H9 (cell line): ENCODE measurements at regions not wholly inside any gene's neighbourhood (a gene's known extent, or its start where the extent isn't known, plus 50 kb on each side); places are given as distances from the start of the nearest gene placed in this dataset.

Experiments
- DNase-seq: peaks from one replicate; pipeline ENCODE4 v3.0.0-alpha.2; 2017
- H2AFZ ChIP-seq: one replicate; pipeline ENCODE4 v1.6.1; 2013; ENCODE audit warnings: mild to moderate bottlenecking, low read length, control low read depth, moderate library complexity
- H2AK5ac ChIP-seq: 2 replicates; pipeline ENCODE4 v1.6.1; 2013; ENCODE audit warnings: low read length, control low read depth, mixed read lengths; ENCODE audit not compliant: insufficient read length
- H2BK120ac ChIP-seq: one replicate; pipeline ENCODE4 v1.6.1; 2013; ENCODE audit warnings: low read depth, mild to moderate bottlenecking, low read length, control low read depth, inconsistent platforms; ENCODE audit not compliant: poor library complexity, severe bottlenecking
- H2BK12ac ChIP-seq: 2 replicates; pipeline ENCODE4 v1.6.1; 2013; ENCODE audit warnings: low read length, control low read depth, mixed read lengths, low read depth; ENCODE audit not compliant: insufficient read length
- H2BK15ac ChIP-seq: 2 replicates; pipeline ENCODE4 v1.6.1; 2013; ENCODE audit warnings: low read depth, low read length, control low read depth
- H2BK20ac ChIP-seq: one replicate; pipeline ENCODE4 v1.6.1; 2013; ENCODE audit warnings: low read depth, mild to moderate bottlenecking, low read length, control low read depth, inconsistent platforms; ENCODE audit not compliant: poor library complexity, severe bottlenecking
- H2BK5ac ChIP-seq: 2 replicates; pipeline ENCODE4 v1.6.1; 2013; ENCODE audit warnings: low read length, control low read depth, mixed read lengths; ENCODE audit not compliant: insufficient read length
- H3K14ac ChIP-seq: 2 replicates; pipeline ENCODE4 v1.6.1; 2013; ENCODE audit warnings: low read length, control low read depth; ENCODE audit not compliant: insufficient read depth
- H3K18ac ChIP-seq: 2 replicates; pipeline ENCODE4 v1.6.1; 2013; ENCODE audit warnings: low read depth, mild to moderate bottlenecking, mixed read lengths, low read length, control low read depth; ENCODE audit not compliant: insufficient read length
- H3K23ac ChIP-seq: 2 replicates; pipeline ENCODE4 v1.6.1; 2013; ENCODE audit warnings: low read length, control low read depth, mixed read lengths, low read depth; ENCODE audit not compliant: insufficient read length
- H3K23me2 ChIP-seq: 2 replicates; pipeline ENCODE4 v1.6.1; 2013; ENCODE audit warnings: low read depth, mild to moderate bottlenecking, mixed read lengths, low read length, control low read depth; ENCODE audit not compliant: insufficient read length, poor library complexity, severe bottlenecking
- H3K27ac ChIP-seq: 2 replicates; pipeline ENCODE4 v1.5.1; 2013; ENCODE audit warnings: low read length, control low read depth, mixed read lengths, low read depth; ENCODE audit not compliant: insufficient read length
- H3K27me3 ChIP-seq: 2 replicates; pipeline ENCODE4 v1.6.1; 2013; ENCODE audit warnings: low read length, control low read depth, inconsistent platforms; ENCODE audit not compliant: insufficient read depth
- H3K4ac ChIP-seq: 2 replicates; pipeline ENCODE4 v1.6.1; 2013; ENCODE audit warnings: low read depth, mild to moderate bottlenecking, control low read depth, inconsistent platforms, low read length, moderate library complexity
- H3K4me1 ChIP-seq: 2 replicates; pipeline ENCODE4 v1.6.1; 2013; ENCODE audit warnings: low read length, control low read depth, inconsistent platforms; ENCODE audit not compliant: insufficient read depth
- H3K4me2 ChIP-seq: 2 replicates; pipeline ENCODE4 v1.6.1; 2013; ENCODE audit warnings: low read length, control low read depth, mixed read lengths; ENCODE audit not compliant: insufficient read length, insufficient read depth
- H3K56ac ChIP-seq: 2 replicates; pipeline ENCODE4 v1.6.1; 2013; ENCODE audit warnings: low read depth, mild to moderate bottlenecking, mixed read lengths, low read length, control low read depth; ENCODE audit not compliant: insufficient read length
- H3K79me1 ChIP-seq: 2 replicates; pipeline ENCODE4 v1.6.1; 2013; ENCODE audit warnings: low read depth, mild to moderate bottlenecking, moderate library complexity, low read length, control low read depth, inconsistent platforms; ENCODE audit not compliant: insufficient read depth, poor library complexity, severe bottlenecking
- H3K79me2 ChIP-seq: 2 replicates; pipeline ENCODE4 v1.6.1; 2013; ENCODE audit warnings: low read length, control low read depth, inconsistent platforms; ENCODE audit not compliant: insufficient read depth
- H3K9ac ChIP-seq: 2 replicates; pipeline ENCODE4 v1.6.1; 2013; ENCODE audit warnings: low read length, control low read depth, mixed read lengths; ENCODE audit not compliant: insufficient read length; ENCODE audit errors: extremely low read depth
- H3K9me3 ChIP-seq: one replicate; pipeline ENCODE4 v1.6.1; 2013; ENCODE audit warnings: low read depth, low read length, inconsistent platforms; ENCODE audit not compliant: control insufficient read depth
- H3T11ph ChIP-seq: one replicate; pipeline ENCODE4 v1.6.1; 2013; ENCODE audit warnings: mild to moderate bottlenecking, low read length, control low read depth, inconsistent platforms
- H4K20me1 ChIP-seq: one replicate; pipeline ENCODE4 v1.6.1; 2013; ENCODE audit not compliant: control insufficient read depth, insufficient read length, insufficient read depth
- H4K5ac ChIP-seq: 2 replicates; pipeline ENCODE4 v1.6.1; 2013; ENCODE audit warnings: low read depth, mild to moderate bottlenecking, mixed read lengths, low read length, control low read depth; ENCODE audit not compliant: insufficient read length
- H4K8ac ChIP-seq: replicated peaks from 2 replicates; pipeline ENCODE4 v1.6.1; 2013; ENCODE audit warnings: low read length, control low read depth, mixed read lengths, low read depth; ENCODE audit not compliant: insufficient read length
- H4K91ac ChIP-seq: 2 replicates; pipeline ENCODE4 v1.6.1; 2013; ENCODE audit warnings: low read depth, mild to moderate bottlenecking, moderate library complexity, mixed read lengths, low read length, control low read depth; ENCODE audit not compliant: insufficient read length
- H3K27ac Mint-ChIP-seq, 3 experiments: 2 replicates in 2 of 3; 3 replicates in 1 of 3; pipeline ENCODE4 v1.8.0; 2020 to 2021; ENCODE audit warnings: mixed read lengths in 3 of 3, mild to moderate bottlenecking in 1 of 3, moderate library complexity in 1 of 3
- H3K27me3 Mint-ChIP-seq: 2 replicates; pipeline ENCODE4 v1.8.0; 2021; ENCODE audit warnings: low read depth, mild to moderate bottlenecking, moderate library complexity, mixed read lengths
- H3K36me3 Mint-ChIP-seq, 3 experiments: 2 replicates in 2 of 3; 3 replicates in 1 of 3; pipeline ENCODE4 v1.8.0; 2020 to 2021; ENCODE audit warnings: low read depth in 3 of 3, mixed read lengths in 3 of 3; ENCODE audit not compliant: insufficient read depth in 1 of 3
- H3K4me1 Mint-ChIP-seq, 2 experiments: 2 replicates each; pipeline ENCODE4 v1.8.0; 2020; ENCODE audit warnings: mixed read lengths in 2 of 2
- H3K4me3 Mint-ChIP-seq, 2 experiments: 2 replicates in 1 of 2; 3 replicates in 1 of 2; pipeline ENCODE4 v1.8.0; 2020 to 2021; ENCODE audit warnings: mild to moderate bottlenecking in 2 of 2, mixed read lengths in 2 of 2, moderate library complexity in 1 of 2
- H3K9me3 Mint-ChIP-seq, 2 experiments: 2 replicates in 1 of 2; 3 replicates in 1 of 2; pipeline ENCODE4 v1.8.0; 2020; ENCODE audit warnings: mild to moderate bottlenecking in 2 of 2, mixed read lengths in 2 of 2, moderate library complexity in 1 of 2
- CTCF ChIP-seq: fragments of 200-600 bp; sonication (generic); conservative IDR thresholded peaks from 3 replicates; pipeline ENCODE4 v1.8.0; 2021; ENCODE audit warnings: antibody characterized with exemption, mild to moderate bottlenecking
- WGBS: extraction: QIAGEN DNeasy Blood & Tissue Kit; methylation state at CpG from one replicate; pipeline ENCODE4 v1.1.7; 2013; ENCODE audit warnings: missing lambda C conversion rate, low lambda C conversion rate, mixed read lengths; ENCODE audit not compliant: insufficient read length; ENCODE audit errors: extremely low coverage; 5-methylcytosine and 5-hydroxymethylcytosine counted together

- Histone ChIP-seq H3K23me2 (no peaks in the 10 kb centered on the region), H3K27ac (no peak overlapping the region), H4K20me1 (no peaks in the 10 kb centered on the region), H3T11ph (no peak overlapping the region), H2AK5ac (no peak overlapping the region), H3K23ac (no peak overlapping the region), H3K79me2 (no peaks in the 10 kb centered on the region), H3K79me1 (no peaks in the 10 kb centered on the region), H3K18ac (no peak overlapping the region), H2BK15ac (no peak overlapping the region), H3K4me2 (no peak overlapping the region), H2AFZ (no peak overlapping the region), H3K27me3 (no peaks in the 10 kb centered on the region), H4K91ac (no peak overlapping the region), H4K5ac (no peak overlapping the region), H3K4me1 (no peaks in the 10 kb centered on the region), H4K8ac (no peak overlapping the region), H3K56ac (no peak overlapping the region), H2BK120ac (no peak overlapping the region), H3K4ac (no peak overlapping the region), H3K14ac (no peak overlapping the region), H3K9me3 (no peaks in the 10 kb centered on the region), H3K9ac (no peak overlapping the region), H2BK12ac (no peak overlapping the region), H2BK5ac (no peak overlapping the region), H2BK20ac (no peak overlapping the region)
- no peak overlapping the region for H3K4me3 Mint-ChIP-seq
- TF ChIP-seq CTCF, result no peak
- no peak overlapping the region for H3K27ac Mint-ChIP-seq
- H3K9me3 Mint-ChIP-seq, result peaks cover 5 to 6% of the 10 kb centered on the region in 2 experiments; a peak in 3 of 5 replicates
- peaks cover 0 to 8% (median 0%) of the 10 kb centered on the region in 3 experiments; a peak in 2 of 7 replicates for H3K36me3 Mint-ChIP-seq
- H3K27me3 Mint-ChIP-seq, result peaks cover 6% of the 10 kb centered on the region
- peaks cover 0 to 3% of the 10 kb centered on the region in 2 experiments; a peak in 1 of 4 replicates for H3K4me1 Mint-ChIP-seq
- no peak for DNase-seq
- WGBS, result no CpG with 5 or more reads among the region's 4 CpGs
These were observed 502.1 kb downstream of the RPS24 start for GRCh38 chr10:78535716-78536218.
